GM21390 (cell line): ENCODE measurements at regions not wholly inside any gene's neighbourhood (a gene's known extent, or its start where the extent isn't known, plus 50 kb on each side); places are given as distances from the start of the nearest gene placed in this dataset.
"Not testable (repeated sequence)": the region's sequence is repeated elsewhere in the genome, so short reads cannot be mapped to it uniquely, and the experiment has no call there.

ENCODE experiments used
- ATAC-seq: cut with Tn5 transposase; IDR thresholded peaks from one replicate; pipeline ENCODE4 v1.9.1; 2021; ENCODE audit not compliant: unreplicated experiment

GRCh38 chr2:216776066-216776850 lies 80.9 kb upstream of the IGFBP5 start:
- ATAC-seq, result no peak

- ATAC-seq, result no peak
These were observed 79.7 kb upstream of the IGFBP5 start for GRCh38 chr2:216775043-216775453.

- ATAC-seq, result no peak
These were observed 79.3 kb upstream of the IGFBP5 start for GRCh38 chr2:216774620-216775019.

GRCh38 chr2:216774180-216774579 lies 78.8 kb upstream of the IGFBP5 start:
- ATAC-seq, result no peak

GRCh38 chr2:216773072-216773471 lies 77.7 kb upstream of the IGFBP5 start:
- ATAC-seq, result no peak

- no peak for ATAC-seq
These were observed 75.4 kb upstream of the IGFBP5 start for GRCh38 chr2:216770717-216771116.

- ATAC-seq, result no peak
These were observed 74.7 kb upstream of the IGFBP5 start for GRCh38 chr2:216770050-216770449.

GRCh38 chr2:216769626-216770025 lies 74.3 kb upstream of the IGFBP5 start:
- ATAC-seq, result no peak

GRCh38 chr2:216768908-216769411 lies 73.6 kb upstream of the IGFBP5 start:
- no peak for ATAC-seq

- no peak for ATAC-seq
These were observed 70.5 kb upstream of the IGFBP5 start for GRCh38 chr2:216765761-216766262.

GRCh38 chr2:216763396-216763795 lies 68.0 kb upstream of the IGFBP5 start:
- no peak for ATAC-seq

- no peak for ATAC-seq
These were observed 66.5 kb upstream of the IGFBP5 start for GRCh38 chr2:216761809-216762208.

GRCh38 chr2:216761133-216761532 lies 65.8 kb upstream of the IGFBP5 start:
- no peak for ATAC-seq

- no peak for ATAC-seq
These were observed 63.2 kb upstream of the IGFBP5 start for GRCh38 chr2:216758256-216759155.

- ATAC-seq, result no peak
These were observed 62.2 kb upstream of the IGFBP5 start for GRCh38 chr2:216757532-216757931.

- no peak for ATAC-seq
These were observed 61.1 kb upstream of the IGFBP5 start for GRCh38 chr2:216756435-216756834.

- no peak for ATAC-seq
These were observed 59.5 kb upstream of the IGFBP5 start for GRCh38 chr2:216754812-216755211.

GRCh38 chr2:216754336-216754735 lies 59.0 kb upstream of the IGFBP5 start:
- ATAC-seq, result no peak

- ATAC-seq, result no peak
These were observed 57.6 kb upstream of the IGFBP5 start for GRCh38 chr2:216752855-216753505.

GRCh38 chr2:216750750-216751149 lies 55.4 kb upstream of the IGFBP5 start:
- not testable (repeated sequence) for ATAC-seq

GRCh38 chr2:216746268-216746667 lies 50.9 kb upstream of the IGFBP5 start:
- ATAC-seq, result not testable (repeated sequence)
